ENCODE measurements at regions not wholly inside any gene's neighbourhood (a gene's known extent, or its start where the extent isn't known, plus 50 kb on each side); places are given as distances from the start of the nearest gene placed in this dataset.

DNA sequence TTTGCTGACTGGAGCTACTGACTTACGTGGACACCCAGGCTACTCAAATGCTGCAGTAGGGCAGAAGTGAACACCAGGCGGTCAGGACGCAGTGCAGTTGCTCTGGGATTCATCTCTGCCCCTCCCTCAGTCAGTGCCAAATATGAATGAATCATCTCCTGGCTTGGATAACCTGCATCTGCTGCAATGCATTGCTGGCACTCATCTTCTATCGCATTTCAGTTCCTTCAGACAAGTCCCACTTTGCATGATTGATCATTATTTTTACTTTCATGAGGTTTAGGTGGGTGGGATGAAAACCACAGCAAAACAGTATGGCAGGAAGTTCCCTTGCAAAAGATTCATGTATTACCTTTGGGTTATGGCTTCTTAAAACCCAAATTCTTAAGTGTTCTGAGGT lies 224.6 kb upstream of the NRP1 start:
- no peak for TF ChIP-seq CTCF (IDR thresholded peaks at IDR 0.05)
- TF ChIP-seq POLR2A (IDR thresholded peaks at IDR 0.05), result no peak
